ENCODE measurements at regions not wholly inside any gene's neighbourhood (a gene's known extent, or its start where the extent isn't known, plus 50 kb on each side); places are given as distances from the start of the nearest gene placed in this dataset.

DNA sequence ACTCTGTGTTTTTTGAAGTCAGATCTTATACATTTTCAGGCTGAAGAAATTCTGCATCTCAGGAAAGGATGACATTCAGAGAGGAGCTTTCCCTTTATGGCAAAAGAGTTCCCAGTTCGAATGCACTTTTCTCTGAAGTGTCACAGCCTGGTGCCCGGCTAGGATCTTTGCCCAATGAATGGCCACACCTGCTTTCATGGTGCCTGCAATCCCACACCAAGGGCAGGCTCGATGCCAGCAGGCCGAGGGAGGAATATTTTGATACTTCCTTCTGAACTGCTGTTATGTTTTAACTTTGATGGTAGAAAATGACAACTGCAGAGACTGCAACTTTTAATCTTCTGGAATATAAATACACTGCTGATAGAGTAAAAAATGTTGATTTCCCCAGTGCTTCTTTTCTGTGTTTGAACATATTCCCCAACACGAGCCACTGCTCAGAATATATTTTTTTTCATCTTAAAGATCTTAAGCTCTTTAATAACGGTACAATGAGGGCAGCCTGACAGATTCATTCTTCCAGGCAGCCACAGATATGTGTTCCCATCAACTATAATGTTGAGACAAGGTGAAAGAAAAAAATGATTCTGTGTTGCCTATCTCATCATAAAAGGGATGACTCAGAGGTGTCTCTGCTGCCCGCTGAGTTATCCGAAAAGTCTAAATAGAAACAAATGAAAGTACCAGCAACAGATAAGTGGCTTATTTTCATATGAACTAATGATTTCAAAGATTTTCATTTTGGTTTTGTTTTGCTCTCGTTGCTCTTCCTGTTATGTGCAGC, 848.5 kb downstream of the DCDC2C start:
- TF ChIP-seq POLR2A (IDR thresholded peaks at IDR 0.05; ENCODE audit: low read length) (no peak), GATA1 (IDR thresholded peaks at IDR 0.05; ENCODE audit: low read depth, low read length) (no peak)
